ENCODE measurements at regions not wholly inside any gene's neighbourhood (a gene's known extent, or its start where the extent isn't known, plus 50 kb on each side); places are given as distances from the start of the nearest gene placed in this dataset.

DNA sequence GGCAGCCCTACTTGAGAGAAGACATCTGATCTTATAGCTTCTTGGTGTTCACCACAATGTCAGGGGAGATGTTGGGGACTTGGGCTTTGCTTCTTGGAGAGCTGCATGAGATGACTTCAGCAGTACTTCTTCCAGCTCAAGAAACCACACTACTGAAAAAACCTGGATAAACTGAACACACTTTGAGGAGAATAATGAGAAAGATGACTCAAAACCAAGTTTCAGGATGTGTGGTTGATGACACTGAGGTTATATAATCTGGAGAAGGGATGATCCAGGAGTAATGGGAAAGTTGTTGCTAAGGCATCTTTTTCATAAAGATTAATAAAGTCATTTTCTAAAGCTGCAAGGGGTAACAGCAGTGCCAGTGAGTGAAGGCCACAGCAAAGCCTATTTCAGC lies 58.4 kb upstream of the PNPLA4 start:
- in situ Hi-C loops (cut with HindIII; ENCODE audit: low pct_ligation_motif_present, low sequenced_read_pairs): no loop called here
- DNase-seq: no peak
- TF ChIP-seq, protein P1, sequence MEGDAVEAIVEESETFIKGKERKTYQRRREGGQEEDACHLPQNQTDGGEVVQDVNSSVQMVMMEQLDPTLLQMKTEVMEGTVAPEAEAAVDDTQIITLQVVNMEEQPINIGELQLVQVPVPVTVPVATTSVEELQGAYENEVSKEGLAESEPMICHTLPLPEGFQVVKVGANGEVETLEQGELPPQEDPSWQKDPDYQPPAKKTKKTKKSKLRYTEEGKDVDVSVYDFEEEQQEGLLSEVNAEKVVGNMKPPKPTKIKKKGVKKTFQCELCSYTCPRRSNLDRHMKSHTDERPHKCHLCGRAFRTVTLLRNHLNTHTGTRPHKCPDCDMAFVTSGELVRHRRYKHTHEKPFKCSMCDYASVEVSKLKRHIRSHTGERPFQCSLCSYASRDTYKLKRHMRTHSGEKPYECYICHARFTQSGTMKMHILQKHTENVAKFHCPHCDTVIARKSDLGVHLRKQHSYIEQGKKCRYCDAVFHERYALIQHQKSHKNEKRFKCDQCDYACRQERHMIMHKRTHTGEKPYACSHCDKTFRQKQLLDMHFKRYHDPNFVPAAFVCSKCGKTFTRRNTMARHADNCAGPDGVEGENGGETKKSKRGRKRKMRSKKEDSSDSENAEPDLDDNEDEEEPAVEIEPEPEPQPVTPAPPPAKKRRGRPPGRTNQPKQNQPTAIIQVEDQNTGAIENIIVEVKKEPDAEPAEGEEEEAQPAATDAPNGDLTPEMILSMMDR (IDR thresholded peaks at IDR 0.05; ENCODE audit: low read depth, low read length, missing control alignments): no peak
- Histone ChIP-seq H3K36me3 (replicated peaks) (no peaks in the 10 kb centered on the region), H3K27me3 (replicated peaks) (no peaks in the 10 kb centered on the region), H3K4me3 (ENCODE audit: low read depth, low read length) (no peak overlapping the region), H3K27ac (no peak overlapping the region)

DNA sequence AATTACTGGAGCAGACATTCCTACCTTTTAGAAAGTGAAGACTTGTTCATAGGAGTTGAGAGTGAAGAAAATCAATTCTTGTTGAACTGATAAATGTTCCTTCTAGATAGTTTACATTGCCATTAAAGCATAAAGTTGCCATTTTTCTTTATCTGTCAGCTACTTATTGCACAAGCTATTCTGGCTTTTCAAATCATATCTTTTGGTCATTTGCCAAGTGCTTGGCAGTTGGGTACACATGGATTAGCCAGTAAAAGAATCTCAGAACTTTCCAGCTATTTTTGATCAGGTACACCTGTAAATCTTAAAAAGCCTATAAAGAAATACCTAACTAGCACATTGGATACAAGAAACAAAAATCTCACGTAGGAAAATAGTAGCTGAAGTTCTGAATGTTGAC lies 56.4 kb upstream of the PNPLA4 start:
- TF ChIP-seq, protein P1 (IDR thresholded peaks at IDR 0.05; ENCODE audit: low read depth, low read length, missing control alignments): no peak
- H3K36me3 ChIP-seq (replicated peaks): no peaks in the 10 kb centered on the region
- no peaks in the 10 kb centered on the region for H3K27me3 ChIP-seq (replicated peaks)
- no peak overlapping the region for H3K4me3 ChIP-seq (ENCODE audit: low read depth, low read length)
- no peak overlapping the region for H3K27ac ChIP-seq
- DNase-seq: no peak
- in situ Hi-C loops (cut with HindIII; ENCODE audit: low pct_ligation_motif_present, low sequenced_read_pairs): no loop called here

Data from brain microvascular endothelial cell (primary cell).